OCI-LY3 (cell line): ENCODE measurements at regions not wholly inside any gene's neighbourhood (a gene's known extent, or its start where the extent isn't known, plus 50 kb on each side); places are given as distances from the start of the nearest gene placed in this dataset.

Experiments used
- EZH2phosphoT487 ChIP-seq: fragments of 200-600 bp; shearing (Covaris generic); IDR thresholded peaks from 2 replicates; pipeline ENCODE4 v1.6.1; 2018; ENCODE audit warnings: antibody characterized with exemption, mixed run types, low read depth
- TF ChIP-seq, protein P1 (sequence below): fragments of 200-600, 300-600 bp; sonication (generic); IDR thresholded peaks from 2 replicates; pipeline ENCODE4 v1.5.1; 2014; ENCODE audit warnings: antibody characterized with exemption, low read length, low read depth

DNA sequence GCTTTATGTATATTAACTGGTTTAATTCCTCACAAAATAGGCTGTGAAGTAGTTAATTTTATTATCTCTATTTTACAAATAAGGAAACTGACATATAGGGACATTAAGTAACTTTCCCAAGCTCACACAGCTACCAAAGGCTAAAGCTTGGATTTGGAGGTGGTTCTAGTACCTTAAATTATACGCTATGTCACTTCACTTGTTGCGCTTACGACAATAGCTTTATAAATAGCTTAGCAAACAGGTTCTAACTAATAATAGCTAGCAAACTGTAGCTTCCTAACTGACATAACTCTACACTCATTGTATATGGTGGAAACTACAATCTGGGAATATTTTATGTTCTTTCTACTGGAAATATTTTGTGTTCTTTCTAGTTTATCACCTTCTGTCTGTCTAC, 666.4 kb upstream of the CPEB2 start:
- TF ChIP-seq, protein P1, sequence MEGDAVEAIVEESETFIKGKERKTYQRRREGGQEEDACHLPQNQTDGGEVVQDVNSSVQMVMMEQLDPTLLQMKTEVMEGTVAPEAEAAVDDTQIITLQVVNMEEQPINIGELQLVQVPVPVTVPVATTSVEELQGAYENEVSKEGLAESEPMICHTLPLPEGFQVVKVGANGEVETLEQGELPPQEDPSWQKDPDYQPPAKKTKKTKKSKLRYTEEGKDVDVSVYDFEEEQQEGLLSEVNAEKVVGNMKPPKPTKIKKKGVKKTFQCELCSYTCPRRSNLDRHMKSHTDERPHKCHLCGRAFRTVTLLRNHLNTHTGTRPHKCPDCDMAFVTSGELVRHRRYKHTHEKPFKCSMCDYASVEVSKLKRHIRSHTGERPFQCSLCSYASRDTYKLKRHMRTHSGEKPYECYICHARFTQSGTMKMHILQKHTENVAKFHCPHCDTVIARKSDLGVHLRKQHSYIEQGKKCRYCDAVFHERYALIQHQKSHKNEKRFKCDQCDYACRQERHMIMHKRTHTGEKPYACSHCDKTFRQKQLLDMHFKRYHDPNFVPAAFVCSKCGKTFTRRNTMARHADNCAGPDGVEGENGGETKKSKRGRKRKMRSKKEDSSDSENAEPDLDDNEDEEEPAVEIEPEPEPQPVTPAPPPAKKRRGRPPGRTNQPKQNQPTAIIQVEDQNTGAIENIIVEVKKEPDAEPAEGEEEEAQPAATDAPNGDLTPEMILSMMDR = no peak
- TF ChIP-seq EZH2phosphoT487 = no peak
